ENCODE measurements at regions not wholly inside any gene's neighbourhood (a gene's known extent, or its start where the extent isn't known, plus 50 kb on each side); places are given as distances from the start of the nearest gene placed in this dataset.

DNA sequence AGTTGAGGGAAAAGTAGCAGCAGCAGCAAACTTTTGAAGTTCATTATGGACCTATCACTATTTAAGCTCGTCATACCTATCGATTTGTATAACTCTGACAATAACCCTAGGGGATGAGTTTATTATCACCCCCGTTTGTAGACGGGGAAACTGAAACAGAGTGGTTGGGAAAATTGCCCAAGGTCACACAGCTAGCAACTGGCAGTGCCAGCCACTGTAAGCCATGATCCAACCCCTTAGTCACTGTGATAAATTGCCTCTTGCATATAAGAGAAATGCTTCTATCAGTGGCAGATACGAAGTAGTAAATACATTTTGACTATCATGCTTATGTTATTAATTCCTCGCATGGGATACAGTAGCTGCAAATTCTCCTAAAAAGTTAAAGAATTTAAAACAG, 73.3 kb upstream of the ATP10B start:
- H3K27me3 ChIP-seq: no peaks in the 10 kb centered on the region
- no peaks in the 10 kb centered on the region for H3K36me3 ChIP-seq
- no peak overlapping the region for H3K27ac ChIP-seq
- no peaks in the 10 kb centered on the region for H3K9me3 ChIP-seq (ENCODE audit: low read depth)
- TF ChIP-seq, protein P1, sequence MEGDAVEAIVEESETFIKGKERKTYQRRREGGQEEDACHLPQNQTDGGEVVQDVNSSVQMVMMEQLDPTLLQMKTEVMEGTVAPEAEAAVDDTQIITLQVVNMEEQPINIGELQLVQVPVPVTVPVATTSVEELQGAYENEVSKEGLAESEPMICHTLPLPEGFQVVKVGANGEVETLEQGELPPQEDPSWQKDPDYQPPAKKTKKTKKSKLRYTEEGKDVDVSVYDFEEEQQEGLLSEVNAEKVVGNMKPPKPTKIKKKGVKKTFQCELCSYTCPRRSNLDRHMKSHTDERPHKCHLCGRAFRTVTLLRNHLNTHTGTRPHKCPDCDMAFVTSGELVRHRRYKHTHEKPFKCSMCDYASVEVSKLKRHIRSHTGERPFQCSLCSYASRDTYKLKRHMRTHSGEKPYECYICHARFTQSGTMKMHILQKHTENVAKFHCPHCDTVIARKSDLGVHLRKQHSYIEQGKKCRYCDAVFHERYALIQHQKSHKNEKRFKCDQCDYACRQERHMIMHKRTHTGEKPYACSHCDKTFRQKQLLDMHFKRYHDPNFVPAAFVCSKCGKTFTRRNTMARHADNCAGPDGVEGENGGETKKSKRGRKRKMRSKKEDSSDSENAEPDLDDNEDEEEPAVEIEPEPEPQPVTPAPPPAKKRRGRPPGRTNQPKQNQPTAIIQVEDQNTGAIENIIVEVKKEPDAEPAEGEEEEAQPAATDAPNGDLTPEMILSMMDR (IDR thresholded peaks at IDR 0.05; ENCODE audit: low read depth, low read length): no peak
- no peaks in the 10 kb centered on the region for H3K4me1 ChIP-seq (ENCODE audit: low read depth)
- DNase-seq (ENCODE audit: low read depth in 1 of 2, low spot score in 1 of 2): no peak
- H3K4me3 ChIP-seq: no peak overlapping the region

- Histone ChIP-seq H3K36me3 (no peaks in the 10 kb centered on the region), H3K9me3 (ENCODE audit: low read depth) (no peaks in the 10 kb centered on the region), H3K4me3 (no peak overlapping the region), H3K4me1 (ENCODE audit: low read depth) (no peaks in the 10 kb centered on the region), H3K27me3 (no peaks in the 10 kb centered on the region), H3K27ac (no peak overlapping the region)
- TF ChIP-seq, protein P1 (IDR thresholded peaks at IDR 0.05; ENCODE audit: low read depth, low read length): no peak
- DNase-seq (ENCODE audit: low read depth in 1 of 2, low spot score in 1 of 2): no peak
Measured at GRCh38 chr5:160923936-160924710, 72.1 kb upstream of the ATP10B start.

DNA sequence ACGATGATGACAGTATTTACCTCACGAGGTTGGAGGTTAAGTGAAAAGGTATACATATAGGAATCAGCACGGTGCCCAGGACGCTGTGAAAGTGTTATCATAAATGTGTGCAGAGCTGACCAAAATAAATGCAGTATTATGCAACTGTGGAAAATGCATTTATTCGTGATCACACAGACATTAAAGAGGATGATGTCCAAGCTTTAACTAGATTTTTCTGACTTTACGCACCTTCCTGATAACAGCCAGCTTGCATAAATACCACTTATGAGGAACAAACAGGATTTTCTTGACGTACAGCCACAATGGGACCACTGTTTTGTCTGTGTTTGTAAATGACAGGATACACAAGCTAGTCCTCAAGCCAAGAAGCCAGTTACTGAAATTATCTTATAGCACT, 71.4 kb upstream of the ATP10B start:
- H3K27me3 ChIP-seq: no peaks in the 10 kb centered on the region
- no peaks in the 10 kb centered on the region for H3K4me1 ChIP-seq (ENCODE audit: low read depth)
- no peak for DNase-seq (ENCODE audit: low read depth in 1 of 2, low spot score in 1 of 2)
- no peak overlapping the region for H3K4me3 ChIP-seq
- H3K27ac ChIP-seq: no peak overlapping the region
- TF ChIP-seq, protein P1 (IDR thresholded peaks at IDR 0.05; ENCODE audit: low read depth, low read length): no peak
- no peaks in the 10 kb centered on the region for H3K36me3 ChIP-seq
- no peaks in the 10 kb centered on the region for H3K9me3 ChIP-seq (ENCODE audit: low read depth)

- H3K9me3 ChIP-seq (ENCODE audit: low read depth): no peaks in the 10 kb centered on the region
- H3K4me1 ChIP-seq (ENCODE audit: low read depth): no peaks in the 10 kb centered on the region
- DNase-seq (ENCODE audit: low read depth in 1 of 2, low spot score in 1 of 2): no peak
- no peak overlapping the region for H3K4me3 ChIP-seq
- no peak overlapping the region for H3K27ac ChIP-seq
- H3K36me3 ChIP-seq: no peaks in the 10 kb centered on the region
- H3K27me3 ChIP-seq: no peaks in the 10 kb centered on the region
- TF ChIP-seq, protein P1 (IDR thresholded peaks at IDR 0.05; ENCODE audit: low read depth, low read length): no peak
Measured at GRCh38 chr5:160922311-160922710, 70.3 kb upstream of the ATP10B start.

- no peaks in the 10 kb centered on the region for H3K36me3 ChIP-seq
Measured at GRCh38 chr5:160921423-160922285, 69.6 kb upstream of the ATP10B start.

More at GRCh38 chr5:160921423-160922285, 69.6 kb upstream of the ATP10B start:
- DNase-seq (ENCODE audit: low read depth in 1 of 2, low spot score in 1 of 2): no peak
- H3K4me1 ChIP-seq (ENCODE audit: low read depth): no peaks in the 10 kb centered on the region
- H3K27me3 ChIP-seq: no peaks in the 10 kb centered on the region
- no peak overlapping the region for H3K4me3 ChIP-seq
- H3K9me3 ChIP-seq (ENCODE audit: low read depth): no peaks in the 10 kb centered on the region
- TF ChIP-seq, protein P1 (IDR thresholded peaks at IDR 0.05; ENCODE audit: low read depth, low read length): no peak
- H3K27ac ChIP-seq: no peak overlapping the region
